ENCODE measurements at regions not wholly inside any gene's neighbourhood (a gene's known extent, or its start where the extent isn't known, plus 50 kb on each side); places are given as distances from the start of the nearest gene placed in this dataset.
"Not testable (repeated sequence)": the region's sequence is repeated elsewhere in the genome, so short reads cannot be mapped to it uniquely, and the experiment has no call there.

DNA sequence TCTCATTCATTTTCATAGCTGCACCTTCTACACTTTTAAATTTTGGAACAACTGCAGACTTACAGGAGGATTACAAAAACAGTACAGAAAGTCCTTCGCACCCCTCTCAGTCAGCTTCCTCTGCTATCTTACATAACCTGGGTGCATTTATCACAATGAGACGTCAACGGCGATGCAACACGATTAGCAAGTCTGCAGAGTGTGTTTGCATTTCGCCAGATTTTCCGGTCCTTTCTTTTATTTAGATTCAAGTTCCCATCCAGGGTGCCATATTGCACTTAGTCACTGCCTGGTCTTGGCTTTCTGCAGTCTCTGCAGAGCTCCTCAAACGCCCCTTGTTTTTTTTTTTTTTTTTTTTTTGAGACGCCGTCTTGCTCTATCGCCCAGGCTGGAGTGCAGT lies 85.9 kb downstream of the ASMT start:
- H3K36me3 ChIP-seq (ENCODE audit: insufficient read depth, low read length): peaks cover 5% of the 10 kb centered on the region
- no peak overlapping the region for H2AFZ ChIP-seq (ENCODE audit: low read length)
- DNase-seq: peak; percentile 24
- H3K9me3 ChIP-seq (ENCODE audit: low read length): peaks cover 5% of the 10 kb centered on the region
- H3K79me2 ChIP-seq (ENCODE audit: low read length): 0 out of 2 replicates have a peak, but pooled peaks cover 3% of the 10 kb centered on the region
- H4K20me1 ChIP-seq (ENCODE audit: insufficient read depth, low read depth, low read length): no peaks in the 10 kb centered on the region
- H3K27ac ChIP-seq (ENCODE audit: low read length): no peak overlapping the region
- H3K4me1 ChIP-seq (ENCODE audit: low read length): no peaks in the 10 kb centered on the region
- H3K4me2 ChIP-seq (ENCODE audit: low read depth, low read length, poor library complexity, severe bottlenecking): no peak overlapping the region
- no peak overlapping the region for H3K4me3 ChIP-seq (ENCODE audit: low read length)
- H3K9me2 ChIP-seq (replicated peaks; ENCODE audit: insufficient read depth, low read length): no peaks in the 10 kb centered on the region
- no peaks in the 10 kb centered on the region for H3K27me3 ChIP-seq (ENCODE audit: low read length)
- H3K9ac ChIP-seq (ENCODE audit: low read length): no peak overlapping the region

- H3K4me2 ChIP-seq (ENCODE audit: low read depth, low read length, poor library complexity, severe bottlenecking); H3K36me3 ChIP-seq (ENCODE audit: insufficient read depth, low read length); H3K27ac ChIP-seq (ENCODE audit: low read length); H3K27me3 ChIP-seq (ENCODE audit: low read length); H3K79me2 ChIP-seq (ENCODE audit: low read length); H3K9me2 ChIP-seq (replicated peaks; ENCODE audit: insufficient read depth, low read length); H3K4me3 ChIP-seq (ENCODE audit: low read length); H3K9ac ChIP-seq (ENCODE audit: low read length); H3K9me3 ChIP-seq (ENCODE audit: low read length); H2AFZ ChIP-seq (ENCODE audit: low read length); H4K20me1 ChIP-seq (ENCODE audit: insufficient read depth, low read depth, low read length); H3K4me1 ChIP-seq (ENCODE audit: low read length): not testable (repeated sequence)
- DNase-seq: peak; percentile 31
Observed at GRCh38 chrX:1701396-1701901, 86.6 kb downstream of the ASMT start.

- H2AFZ ChIP-seq (ENCODE audit: low read length); H3K27me3 ChIP-seq (ENCODE audit: low read length); H3K36me3 ChIP-seq (ENCODE audit: insufficient read depth, low read length); H3K27ac ChIP-seq (ENCODE audit: low read length); H3K4me2 ChIP-seq (ENCODE audit: low read depth, low read length, poor library complexity, severe bottlenecking); H3K9me3 ChIP-seq (ENCODE audit: low read length); H3K9ac ChIP-seq (ENCODE audit: low read length); H3K4me1 ChIP-seq (ENCODE audit: low read length); H3K9me2 ChIP-seq (replicated peaks; ENCODE audit: insufficient read depth, low read length); H4K20me1 ChIP-seq (ENCODE audit: insufficient read depth, low read depth, low read length); H3K4me3 ChIP-seq (ENCODE audit: low read length); H3K79me2 ChIP-seq (ENCODE audit: low read length): not testable (repeated sequence)
- peak; percentile 7 for DNase-seq
Observed at GRCh38 chrX:1702142-1702541, 87.3 kb downstream of the ASMT start.

DNA sequence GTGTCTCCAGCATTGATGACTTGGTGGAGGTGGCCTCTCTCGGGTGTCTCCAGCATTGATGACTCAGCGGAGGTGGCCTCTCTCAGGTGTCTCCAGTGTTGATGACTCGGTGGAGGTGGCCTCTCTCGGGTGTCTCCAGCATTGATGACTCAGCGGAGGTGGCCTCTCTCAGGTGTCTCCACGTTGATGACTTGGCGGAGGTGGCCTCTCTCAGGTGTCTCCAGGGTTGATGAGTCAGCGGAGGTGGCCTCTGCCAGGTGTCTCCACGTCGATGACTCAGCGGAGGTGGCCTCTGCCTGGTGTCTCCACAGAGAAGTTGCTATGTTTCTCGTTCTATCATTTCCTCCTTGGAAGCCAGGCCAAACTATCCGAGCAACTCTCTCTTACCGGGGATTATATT lies 87.7 kb downstream of the ASMT start:
- not testable (repeated sequence) for H3K36me3 ChIP-seq (ENCODE audit: insufficient read depth, low read length); H3K9ac ChIP-seq (ENCODE audit: low read length); H3K4me2 ChIP-seq (ENCODE audit: low read depth, low read length, poor library complexity, severe bottlenecking); H3K9me3 ChIP-seq (ENCODE audit: low read length); H3K79me2 ChIP-seq (ENCODE audit: low read length); H3K4me3 ChIP-seq (ENCODE audit: low read length); H3K27me3 ChIP-seq (ENCODE audit: low read length); DNase-seq; H2AFZ ChIP-seq (ENCODE audit: low read length); H3K9me2 ChIP-seq (replicated peaks; ENCODE audit: insufficient read depth, low read length); H4K20me1 ChIP-seq (ENCODE audit: insufficient read depth, low read depth, low read length); H3K4me1 ChIP-seq (ENCODE audit: low read length); H3K27ac ChIP-seq (ENCODE audit: low read length)

DNA sequence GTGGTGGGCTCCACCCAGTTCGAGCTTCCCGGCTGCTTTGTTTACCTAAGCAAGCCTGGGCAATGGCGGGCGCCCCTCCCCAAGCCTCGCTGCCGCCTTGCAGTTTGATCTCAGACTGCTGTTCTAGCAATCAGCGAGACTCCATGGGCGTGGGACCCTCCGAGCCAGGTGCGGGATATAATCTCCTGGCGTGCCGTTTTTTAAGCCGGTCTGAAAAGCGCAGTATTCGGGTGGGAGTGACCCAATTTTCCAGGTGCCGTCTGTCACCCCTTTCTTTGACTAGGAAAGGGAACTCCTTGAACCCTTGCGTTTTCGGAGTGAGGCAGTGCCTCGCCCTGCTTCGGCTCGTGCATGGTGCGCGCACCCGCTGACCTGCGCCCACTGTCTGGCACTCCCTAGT lies 94.4 kb downstream of the ASMT start:
- not testable (repeated sequence) for H3K27me3 ChIP-seq (ENCODE audit: low read length); H3K27ac ChIP-seq (ENCODE audit: low read length); H3K9ac ChIP-seq (ENCODE audit: low read length); H4K20me1 ChIP-seq (ENCODE audit: insufficient read depth, low read depth, low read length); DNase-seq; H3K4me2 ChIP-seq (ENCODE audit: low read depth, low read length, poor library complexity, severe bottlenecking); H3K4me3 ChIP-seq (ENCODE audit: low read length); H2AFZ ChIP-seq (ENCODE audit: low read length); H3K9me3 ChIP-seq (ENCODE audit: low read length); H3K79me2 ChIP-seq (ENCODE audit: low read length); H3K9me2 ChIP-seq (replicated peaks; ENCODE audit: insufficient read depth, low read length); H3K36me3 ChIP-seq (ENCODE audit: insufficient read depth, low read length); H3K4me1 ChIP-seq (ENCODE audit: low read length)

GRCh38 chrX:1713296-1713695 lies 98.4 kb downstream of the ASMT start:
- Histone ChIP-seq H3K27me3 (ENCODE audit: low read length) (no peaks in the 10 kb centered on the region), H3K4me2 (ENCODE audit: low read depth, low read length, poor library complexity, severe bottlenecking) (no peak overlapping the region)

DNA sequence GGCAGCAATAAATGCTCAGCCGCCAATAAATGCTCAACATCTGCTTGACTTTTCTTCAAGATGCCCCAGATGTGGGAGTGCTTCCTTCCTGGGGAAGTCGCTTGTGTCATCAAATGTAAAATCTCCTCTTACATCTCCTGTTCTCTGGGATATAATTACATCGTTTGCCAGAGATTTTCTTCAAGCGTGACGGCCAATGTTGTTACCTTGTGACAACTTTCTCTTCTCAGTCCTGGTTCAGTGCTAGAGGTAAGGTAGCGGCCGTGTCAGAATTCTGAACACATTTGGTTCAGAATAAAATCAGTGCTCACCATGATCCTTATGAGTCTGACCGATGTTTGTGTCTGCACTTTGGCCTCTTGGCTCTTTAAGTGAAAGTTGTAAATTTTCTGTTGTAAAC lies 102.5 kb downstream of the ASMT start:
- H4K20me1 ChIP-seq (ENCODE audit: insufficient read depth, low read depth, low read length): no peaks in the 10 kb centered on the region
- no peak overlapping the region for H3K4me2 ChIP-seq (ENCODE audit: low read depth, low read length, poor library complexity, severe bottlenecking)
- no peaks in the 10 kb centered on the region for H3K9me2 ChIP-seq (replicated peaks; ENCODE audit: insufficient read depth, low read length)
- no peak overlapping the region for H2AFZ ChIP-seq (ENCODE audit: low read length)
- H3K9me3 ChIP-seq (ENCODE audit: low read length): no peaks in the 10 kb centered on the region
- H3K27ac ChIP-seq (ENCODE audit: low read length): no peak overlapping the region
- H3K4me1 ChIP-seq (ENCODE audit: low read length): no peaks in the 10 kb centered on the region
- no peak for DNase-seq
- no peaks in the 10 kb centered on the region for H3K79me2 ChIP-seq (ENCODE audit: low read length)
- H3K27me3 ChIP-seq (ENCODE audit: low read length): no peaks in the 10 kb centered on the region
- H3K36me3 ChIP-seq (ENCODE audit: insufficient read depth, low read length): no peaks in the 10 kb centered on the region
- no peak overlapping the region for H3K9ac ChIP-seq (ENCODE audit: low read length)
- H3K4me3 ChIP-seq (ENCODE audit: low read length): no peak overlapping the region

More at GRCh38 chrX:1713296-1713695, 98.4 kb downstream of the ASMT start:
- Histone ChIP-seq H2AFZ (ENCODE audit: low read length) (no peak overlapping the region), H3K9me3 (ENCODE audit: low read length) (no peaks in the 10 kb centered on the region), H3K4me1 (ENCODE audit: low read length) (no peaks in the 10 kb centered on the region), H3K36me3 (ENCODE audit: insufficient read depth, low read length) (no peaks in the 10 kb centered on the region), H4K20me1 (ENCODE audit: insufficient read depth, low read depth, low read length) (no peaks in the 10 kb centered on the region), H3K27ac (ENCODE audit: low read length) (no peak overlapping the region), H3K9ac (ENCODE audit: low read length) (no peak overlapping the region), H3K4me3 (ENCODE audit: low read length) (no peak overlapping the region), H3K9me2 (replicated peaks; ENCODE audit: insufficient read depth, low read length) (no peaks in the 10 kb centered on the region), H3K79me2 (ENCODE audit: low read length) (no peaks in the 10 kb centered on the region)
- DNase-seq: no peak

DNA sequence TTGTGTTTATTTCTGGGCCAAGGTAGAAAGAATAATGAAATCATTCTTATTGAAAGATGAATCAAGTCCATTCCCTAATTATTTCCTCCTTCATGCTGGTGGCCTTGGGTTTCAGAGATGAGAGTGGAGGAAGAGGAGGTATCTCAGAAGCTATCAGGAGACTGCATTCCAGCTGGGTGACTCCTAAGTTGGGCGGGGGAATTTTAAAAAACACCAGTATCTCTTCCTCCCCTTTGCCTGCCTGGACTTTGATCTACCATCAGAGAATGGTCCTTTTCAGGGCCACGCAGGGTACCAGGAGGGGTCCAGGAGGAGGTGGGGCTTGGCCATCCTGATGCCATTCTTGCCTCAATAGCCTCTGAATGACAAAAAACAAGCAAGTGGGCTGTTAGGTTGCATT lies 104.4 kb downstream of the ASMT start:
- H3K36me3 ChIP-seq (ENCODE audit: insufficient read depth, low read length): no peaks in the 10 kb centered on the region
- no peaks in the 10 kb centered on the region for H3K27me3 ChIP-seq (ENCODE audit: low read length)
- H3K27ac ChIP-seq (ENCODE audit: low read length): no peak overlapping the region
- H4K20me1 ChIP-seq (ENCODE audit: insufficient read depth, low read depth, low read length): no peaks in the 10 kb centered on the region
- H3K4me3 ChIP-seq (ENCODE audit: low read length): no peak overlapping the region
- no peak overlapping the region for H3K4me2 ChIP-seq (ENCODE audit: low read depth, low read length, poor library complexity, severe bottlenecking)
- H3K9me3 ChIP-seq (ENCODE audit: low read length): no peaks in the 10 kb centered on the region
- H3K79me2 ChIP-seq (ENCODE audit: low read length): no peaks in the 10 kb centered on the region
- H3K4me1 ChIP-seq (ENCODE audit: low read length): no peaks in the 10 kb centered on the region
- no peaks in the 10 kb centered on the region for H3K9me2 ChIP-seq (replicated peaks; ENCODE audit: insufficient read depth, low read length)
- H2AFZ ChIP-seq (ENCODE audit: low read length): no peak overlapping the region
- no peak overlapping the region for H3K9ac ChIP-seq (ENCODE audit: low read length)
- DNase-seq: no peak

- Histone ChIP-seq H3K4me1 (ENCODE audit: low read length) (no peaks in the 10 kb centered on the region), H3K27ac (ENCODE audit: low read length) (no peak overlapping the region), H3K4me2 (ENCODE audit: low read depth, low read length, poor library complexity, severe bottlenecking) (no peak overlapping the region), H3K9me3 (ENCODE audit: low read length) (no peaks in the 10 kb centered on the region), H4K20me1 (ENCODE audit: insufficient read depth, low read depth, low read length) (no peaks in the 10 kb centered on the region), H3K27me3 (ENCODE audit: low read length) (no peaks in the 10 kb centered on the region), H3K36me3 (ENCODE audit: insufficient read depth, low read length) (no peaks in the 10 kb centered on the region), H3K9me2 (replicated peaks; ENCODE audit: insufficient read depth, low read length) (no peaks in the 10 kb centered on the region), H3K9ac (ENCODE audit: low read length) (no peak overlapping the region), H3K4me3 (ENCODE audit: low read length) (no peak overlapping the region), H2AFZ (ENCODE audit: low read length) (no peak overlapping the region), H3K79me2 (ENCODE audit: low read length) (no peaks in the 10 kb centered on the region)
- no peak for DNase-seq
Observed at GRCh38 chrX:1720836-1721235, 106.0 kb downstream of the ASMT start.

All from Karpas-422 (cell line).